ENCODE measurements at regions not wholly inside any gene's neighbourhood (a gene's known extent, or its start where the extent isn't known, plus 50 kb on each side); places are given as distances from the start of the nearest gene placed in this dataset.
A peak's percentile ranks its signal among the peaks of the same experiment; 100 is the strongest.

GRCh38 chr1:95370691-95371562 is 136.9 kb downstream of the RWDD3 start:
- DNase-seq (ENCODE audit: low spot score) = no peak

- DNase-seq (ENCODE audit: low spot score) = no peak
Observed at GRCh38 chr1:95371666-95372282, 137.8 kb downstream of the RWDD3 start.

DNA sequence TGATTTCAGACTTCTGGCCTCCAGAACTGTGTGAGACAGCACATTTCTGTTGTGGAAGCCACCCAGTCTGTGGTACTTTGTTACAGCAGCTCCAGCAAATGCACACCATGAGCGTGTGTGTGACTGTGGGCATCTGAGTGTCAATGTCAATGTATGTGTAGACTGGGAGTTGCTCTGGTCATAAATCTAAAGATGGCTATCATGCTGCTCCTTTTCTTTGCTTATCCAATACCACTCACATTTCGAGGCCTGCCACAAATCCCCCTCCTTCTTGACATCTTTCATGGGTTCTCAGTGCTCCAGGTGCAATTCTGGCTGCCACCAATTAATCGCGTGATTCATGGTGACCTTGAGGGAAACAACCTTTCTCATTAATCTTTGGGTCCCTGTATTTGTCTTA is 141.2 kb downstream of the RWDD3 start:
- no peak for DNase-seq (ENCODE audit: low spot score)

DNA sequence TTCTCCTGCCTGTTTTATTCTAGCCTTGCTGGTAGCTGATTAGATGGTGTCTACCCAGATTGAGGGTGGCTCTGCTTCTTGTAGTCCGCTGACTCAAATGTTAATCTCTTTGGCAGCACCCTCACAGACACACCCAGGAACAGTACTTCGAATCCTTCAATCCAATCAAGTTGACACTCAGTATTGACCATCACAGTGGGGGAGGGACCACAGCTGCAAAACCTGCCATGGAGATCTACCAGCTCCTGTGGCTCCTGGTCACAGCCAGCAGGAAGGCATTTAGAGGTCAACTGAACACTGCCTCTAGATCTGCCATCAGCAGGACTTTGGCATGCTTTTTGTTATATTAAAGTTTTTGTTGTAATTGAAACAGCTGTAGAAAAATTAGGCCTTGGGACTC is 146.9 kb downstream of the RWDD3 start:
- no peak for DNase-seq (ENCODE audit: low spot score)

DNA sequence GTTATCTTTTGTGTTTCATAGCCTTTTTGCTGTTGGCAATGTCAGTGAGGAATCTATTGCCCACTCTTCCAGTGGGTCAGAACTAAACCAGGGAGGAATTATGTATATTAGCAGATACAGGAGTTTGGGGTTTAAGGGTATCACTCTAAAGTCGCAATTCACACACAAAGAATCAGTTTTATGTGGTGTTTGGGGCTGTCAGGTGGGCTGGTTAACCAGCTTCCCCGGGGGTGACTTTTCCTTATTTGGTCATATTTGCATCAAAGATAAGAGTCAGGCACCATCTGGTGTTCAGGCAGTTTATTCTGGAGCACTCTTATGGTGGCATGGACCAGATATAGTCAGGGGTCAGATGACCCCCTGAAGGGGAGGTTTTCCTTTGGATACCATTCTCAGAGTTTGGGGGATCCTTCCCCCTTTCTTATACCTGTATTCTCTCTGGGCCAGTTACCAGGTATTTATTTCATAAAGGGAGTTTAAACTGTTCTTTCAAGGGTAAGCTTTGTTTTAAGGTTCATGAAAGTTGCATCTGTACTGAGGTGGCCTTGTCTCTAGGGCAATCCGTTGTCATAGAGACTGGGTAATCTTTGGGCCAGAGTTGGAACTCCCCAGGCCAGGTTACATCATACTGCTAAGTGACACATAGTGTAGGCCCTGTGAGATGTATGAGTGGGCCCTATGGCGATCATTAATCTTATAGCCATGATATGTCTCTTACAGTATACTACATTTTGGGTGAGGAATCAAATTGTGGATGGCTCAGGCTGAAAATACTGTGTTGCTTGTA is 148.2 kb downstream of the RWDD3 start:
- DNase-seq (ENCODE audit: low spot score) = no peak

- no peak for DNase-seq (ENCODE audit: low spot score)
Observed at GRCh38 chr1:95383111-95383510, 149.1 kb downstream of the RWDD3 start.

DNA sequence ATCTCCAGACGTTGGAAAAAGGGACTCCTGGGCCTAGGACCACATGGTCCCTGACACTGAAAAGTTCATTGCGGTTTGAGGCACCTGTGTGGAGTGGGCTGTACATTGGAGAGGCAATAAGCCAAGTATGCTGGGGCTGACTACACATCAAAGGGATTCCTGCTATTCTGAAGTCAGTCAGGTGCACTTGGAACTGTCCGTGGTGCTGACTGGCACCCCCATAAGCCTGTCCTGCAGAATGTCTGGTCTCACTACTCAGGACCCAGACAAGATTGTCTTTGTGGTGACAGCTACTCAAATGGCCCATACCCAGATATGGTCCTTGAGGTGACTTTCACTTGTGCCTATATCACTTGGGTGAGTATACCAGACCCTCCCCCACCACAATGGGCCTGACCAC is 150.6 kb downstream of the RWDD3 start:
- peak; percentile 19 for DNase-seq (ENCODE audit: low spot score)

GRCh38 chr1:95386371-95386770 is 152.4 kb downstream of the RWDD3 start:
- no peak for DNase-seq (ENCODE audit: low spot score)

- no peak for DNase-seq (ENCODE audit: low spot score)
Observed at GRCh38 chr1:95386915-95387314, 152.9 kb downstream of the RWDD3 start.

DNA sequence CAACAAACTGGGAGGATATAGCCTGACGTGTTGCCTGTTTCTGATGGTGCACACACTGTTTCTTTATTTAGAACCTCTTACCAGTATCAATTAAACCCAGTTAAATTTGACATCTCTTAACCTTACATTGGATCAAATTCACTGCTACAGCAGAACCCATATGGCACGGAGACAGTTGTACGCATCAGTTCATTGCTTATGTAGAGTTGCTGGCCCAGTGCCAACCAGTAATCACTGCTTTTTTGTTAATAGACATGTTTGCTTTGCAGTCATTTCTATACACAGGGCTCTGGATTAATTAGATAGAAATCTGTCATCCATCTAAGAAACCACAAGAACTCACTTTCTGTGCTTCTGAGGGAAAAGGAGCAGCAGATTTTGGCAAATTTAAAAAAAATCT is 154.0 kb downstream of the RWDD3 start:
- DNase-seq (ENCODE audit: low spot score) = no peak

DNA sequence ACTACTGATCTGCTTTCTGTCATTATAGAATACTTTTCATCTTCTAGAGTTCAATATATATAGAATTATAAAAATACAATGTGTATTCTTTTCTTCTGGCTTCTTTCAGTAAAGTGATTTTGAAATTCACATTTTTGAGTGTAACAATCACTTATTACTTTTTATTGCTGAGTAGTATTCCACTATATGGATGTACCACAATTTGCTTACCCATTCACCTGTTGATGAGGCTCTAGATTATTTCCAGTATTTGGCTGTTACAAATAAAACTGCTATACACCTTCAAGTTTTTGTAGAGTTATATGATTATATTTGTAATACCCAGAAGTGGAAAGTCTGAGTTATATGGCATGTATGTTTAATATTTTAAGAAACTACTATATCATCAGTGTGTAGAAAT is 159.4 kb downstream of the RWDD3 start:
- no peak for DNase-seq (ENCODE audit: low spot score)

DNA sequence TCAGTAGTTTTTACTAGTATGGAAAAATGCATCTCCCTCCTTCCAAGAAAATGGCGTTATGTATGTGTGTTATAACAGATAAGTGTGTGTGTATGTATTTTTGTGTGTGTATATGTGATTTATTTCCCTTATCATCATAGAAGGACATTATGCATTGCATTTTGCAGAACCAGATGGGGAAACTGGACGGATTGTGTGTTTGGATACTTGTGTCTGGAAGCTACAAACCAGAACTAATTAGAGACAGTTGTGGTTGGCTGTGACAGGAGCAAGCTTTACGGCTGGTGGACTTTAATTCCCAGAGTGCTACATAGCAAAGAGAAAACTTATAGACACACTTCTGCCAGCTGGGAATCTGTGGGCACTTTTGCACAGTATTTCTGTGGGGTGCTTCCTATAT is 162.5 kb downstream of the RWDD3 start:
- no peak for DNase-seq (ENCODE audit: low spot score)

DNA sequence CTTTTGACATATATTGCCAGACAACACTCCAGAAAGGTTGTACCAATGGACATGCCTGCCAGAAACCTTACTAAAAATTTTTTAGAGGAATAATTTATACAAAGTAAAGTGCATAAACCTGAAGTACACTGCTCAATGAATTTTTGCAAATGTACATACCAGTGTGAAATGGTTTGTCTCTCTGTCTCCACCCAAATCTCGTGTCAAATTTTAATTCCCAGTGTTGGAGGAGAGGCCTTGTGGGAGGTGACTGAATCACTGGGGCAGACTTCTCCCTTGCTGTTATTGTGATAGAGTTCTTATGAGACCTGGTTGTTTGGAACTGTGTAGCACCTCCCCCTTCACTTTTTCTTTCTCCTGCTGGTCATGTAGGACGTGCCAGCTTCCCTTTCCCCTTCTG is 168.8 kb downstream of the RWDD3 start:
- no peak for DNase-seq (ENCODE audit: low spot score)

DNA sequence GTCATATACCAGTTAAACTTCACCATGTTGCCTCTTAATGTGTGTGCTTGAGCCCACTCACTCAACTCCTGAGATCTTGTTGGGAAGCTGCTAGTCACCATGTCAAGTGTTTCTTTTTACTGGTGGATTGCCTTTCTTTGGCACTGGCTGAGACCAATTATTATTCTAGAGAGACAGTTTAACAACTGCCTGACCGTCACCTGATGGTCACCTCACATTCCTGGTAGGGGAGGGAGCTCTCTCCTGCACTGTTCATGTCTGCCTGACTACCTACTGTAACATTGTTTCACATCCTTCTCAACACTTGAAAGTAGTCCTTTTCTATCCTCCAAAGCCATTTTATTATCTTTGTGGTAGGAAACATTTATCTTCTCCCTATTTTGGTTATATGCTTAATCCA is 172.3 kb downstream of the RWDD3 start:
- no peak for DNase-seq (ENCODE audit: low spot score)

- no peak for DNase-seq (ENCODE audit: low spot score)
Observed at GRCh38 chr1:95407131-95407885, 173.3 kb downstream of the RWDD3 start.

GRCh38 chr1:95407886-95408291 is 173.9 kb downstream of the RWDD3 start:
- no peak for DNase-seq (ENCODE audit: low spot score)

DNA sequence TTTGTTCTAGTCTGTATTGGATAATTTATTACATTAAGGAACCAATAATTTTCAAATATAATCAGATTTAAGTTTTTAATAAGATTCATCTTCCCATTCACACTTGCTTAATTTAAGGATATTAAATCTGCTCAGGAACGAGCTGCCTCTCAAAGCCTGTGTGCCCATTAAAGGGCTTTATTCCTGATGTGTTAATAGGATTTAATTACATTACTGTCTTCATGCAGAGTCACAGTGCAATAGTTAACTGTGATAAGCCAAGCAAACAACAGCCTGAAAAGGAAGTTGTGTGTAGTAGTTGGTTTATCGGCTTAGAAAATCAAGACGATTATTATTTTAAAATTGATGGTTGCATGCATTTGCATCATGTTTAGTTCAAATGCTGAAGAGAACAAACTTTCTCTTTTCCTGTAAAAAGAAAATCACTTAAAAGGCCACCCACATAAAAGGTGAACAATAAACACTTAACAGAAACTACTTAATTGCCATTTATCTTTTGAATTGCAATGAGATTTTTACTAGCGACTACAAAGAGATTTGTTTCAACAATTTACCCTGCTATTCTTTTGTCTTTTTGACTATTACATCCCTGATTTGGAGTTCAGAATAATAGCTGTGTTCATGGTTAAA is 174.6 kb downstream of the RWDD3 start:
- no peak for DNase-seq (ENCODE audit: low spot score)

- DNase-seq (ENCODE audit: low spot score) = no peak
Observed at GRCh38 chr1:95409276-95409675, 175.3 kb downstream of the RWDD3 start.

- no peak for DNase-seq (ENCODE audit: low spot score)
Observed at GRCh38 chr1:95409901-95410300, 175.9 kb downstream of the RWDD3 start.

- no peak for DNase-seq (ENCODE audit: low spot score)
Observed at GRCh38 chr1:95415146-95415545, 181.1 kb downstream of the RWDD3 start.

GRCh38 chr1:95426772-95427171 is 192.8 kb downstream of the RWDD3 start:
- no peak for DNase-seq (ENCODE audit: low spot score)

DNA sequence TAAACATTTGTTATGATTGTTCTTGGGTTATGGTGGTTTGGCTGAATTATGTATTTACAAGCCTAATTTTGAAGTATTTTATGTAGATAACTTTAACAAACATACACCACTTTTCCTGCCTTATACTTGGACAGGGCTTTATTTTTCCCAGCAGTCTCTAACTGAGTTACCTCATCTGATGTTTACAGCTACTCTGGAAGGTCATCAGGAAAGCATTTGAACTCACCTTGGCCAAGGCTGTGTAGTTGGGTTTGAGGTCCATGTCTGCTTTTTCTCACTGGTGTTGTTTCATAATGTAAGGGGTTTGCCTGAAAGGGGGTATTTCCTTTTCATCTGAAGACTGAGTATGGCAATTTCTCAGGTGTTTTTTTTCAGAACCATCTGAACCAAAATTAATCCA is 193.5 kb downstream of the RWDD3 start:
- DNase-seq (ENCODE audit: low spot score) = no peak
